ENCODE measurements at regions not wholly inside any gene's neighbourhood (a gene's known extent, or its start where the extent isn't known, plus 50 kb on each side); places are given as distances from the start of the nearest gene placed in this dataset.

DNA sequence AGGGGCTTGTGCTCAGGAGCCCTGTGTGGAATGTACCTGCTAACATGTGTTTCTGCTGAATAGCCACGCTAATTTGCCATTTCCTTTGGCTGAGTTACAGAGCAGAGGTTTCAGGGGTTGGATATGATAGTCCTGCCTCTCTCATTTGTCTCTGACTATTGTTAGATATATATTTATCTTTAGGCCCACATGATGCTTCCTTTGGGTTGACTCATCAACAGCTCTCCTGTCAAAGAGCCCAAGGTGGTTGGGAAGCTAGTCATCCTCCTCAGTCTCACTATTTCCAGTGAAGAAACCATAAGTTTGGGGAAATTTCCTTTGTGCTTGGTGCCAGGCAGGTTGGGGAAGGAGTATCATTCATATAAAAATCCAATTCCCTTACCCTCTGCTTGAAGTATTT, 1194.6 kb downstream of the ZPLD1 start:
- intact Hi-C loops (cut with DNase I), result no loop called here
- no peaks in the 10 kb centered on the region for H3K36me3 ChIP-seq
- no peaks in the 10 kb centered on the region for H3K27me3 ChIP-seq
- no peak for ATAC-seq
- H3K27ac ChIP-seq, result no peak overlapping the region
- no peaks in the 10 kb centered on the region for H3K9me3 ChIP-seq
- DNase-seq, result no peak
- TF ChIP-seq, protein P1, sequence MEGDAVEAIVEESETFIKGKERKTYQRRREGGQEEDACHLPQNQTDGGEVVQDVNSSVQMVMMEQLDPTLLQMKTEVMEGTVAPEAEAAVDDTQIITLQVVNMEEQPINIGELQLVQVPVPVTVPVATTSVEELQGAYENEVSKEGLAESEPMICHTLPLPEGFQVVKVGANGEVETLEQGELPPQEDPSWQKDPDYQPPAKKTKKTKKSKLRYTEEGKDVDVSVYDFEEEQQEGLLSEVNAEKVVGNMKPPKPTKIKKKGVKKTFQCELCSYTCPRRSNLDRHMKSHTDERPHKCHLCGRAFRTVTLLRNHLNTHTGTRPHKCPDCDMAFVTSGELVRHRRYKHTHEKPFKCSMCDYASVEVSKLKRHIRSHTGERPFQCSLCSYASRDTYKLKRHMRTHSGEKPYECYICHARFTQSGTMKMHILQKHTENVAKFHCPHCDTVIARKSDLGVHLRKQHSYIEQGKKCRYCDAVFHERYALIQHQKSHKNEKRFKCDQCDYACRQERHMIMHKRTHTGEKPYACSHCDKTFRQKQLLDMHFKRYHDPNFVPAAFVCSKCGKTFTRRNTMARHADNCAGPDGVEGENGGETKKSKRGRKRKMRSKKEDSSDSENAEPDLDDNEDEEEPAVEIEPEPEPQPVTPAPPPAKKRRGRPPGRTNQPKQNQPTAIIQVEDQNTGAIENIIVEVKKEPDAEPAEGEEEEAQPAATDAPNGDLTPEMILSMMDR (IDR thresholded peaks at IDR 0.05), result no peak
- no peak overlapping the region for H3K4me3 ChIP-seq
- H3K4me1 ChIP-seq, result no peaks in the 10 kb centered on the region

DNA sequence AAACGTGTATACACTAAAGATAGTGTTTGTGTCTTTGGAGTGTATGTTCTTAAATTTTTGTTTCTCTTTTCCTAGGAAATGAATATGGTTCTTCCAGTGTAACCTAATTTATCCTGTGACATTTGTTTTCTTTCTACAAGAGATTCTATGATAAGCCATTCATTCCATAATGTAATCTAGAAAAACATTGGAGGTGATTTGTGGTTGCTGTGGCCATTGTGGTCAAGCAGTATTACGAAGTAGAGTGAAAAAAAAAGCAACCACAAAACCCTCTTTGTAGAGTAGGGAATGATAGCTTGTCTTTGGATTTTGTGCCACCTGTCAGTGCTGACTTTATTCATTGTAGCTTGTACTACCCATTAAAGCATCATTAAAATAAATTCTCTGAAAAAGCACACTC, 1209.6 kb downstream of the ZPLD1 start:
- ATAC-seq (no peak), DNase-seq (no peak)
- Histone ChIP-seq H3K27ac (no peak overlapping the region), H3K4me1 (no peaks in the 10 kb centered on the region), H3K9me3 (no peaks in the 10 kb centered on the region), H3K27me3 (no peaks in the 10 kb centered on the region), H3K36me3 (no peaks in the 10 kb centered on the region), H3K4me3 (no peak overlapping the region)
- TF ChIP-seq, protein P1 (IDR thresholded peaks at IDR 0.05), result no peak
- intact Hi-C loops (cut with DNase I), result no loop called here

DNA sequence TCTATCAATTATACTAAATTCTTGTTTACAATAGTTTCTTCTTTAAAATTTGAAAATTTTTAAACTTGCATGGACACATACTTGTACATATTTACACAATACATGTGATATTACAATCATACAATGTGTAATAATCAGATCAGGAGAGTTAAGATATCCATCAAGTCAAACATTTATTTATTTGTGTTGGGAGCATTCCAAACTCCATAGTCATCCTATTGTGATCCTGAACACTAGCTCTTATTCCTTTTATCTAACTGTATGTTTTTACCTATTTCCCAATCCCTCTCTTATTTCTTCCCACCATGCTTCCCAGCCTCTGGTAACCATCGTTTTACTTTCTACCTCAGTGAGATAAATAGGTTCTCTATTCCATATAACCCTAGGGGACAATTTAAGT, 1219.2 kb downstream of the ZPLD1 start:
- no peak overlapping the region for H3K27ac ChIP-seq
- H3K36me3 ChIP-seq, result no peaks in the 10 kb centered on the region
- ATAC-seq (no peak), DNase-seq (no peak)
- TF ChIP-seq, protein P1 (IDR thresholded peaks at IDR 0.05), result no peak
- intact Hi-C loops (cut with DNase I), result no loop called here
- H3K27me3 ChIP-seq, result no peaks in the 10 kb centered on the region
- H3K4me1 ChIP-seq, result no peaks in the 10 kb centered on the region
- H3K4me3 ChIP-seq, result no peak overlapping the region
- no peaks in the 10 kb centered on the region for H3K9me3 ChIP-seq

DNA sequence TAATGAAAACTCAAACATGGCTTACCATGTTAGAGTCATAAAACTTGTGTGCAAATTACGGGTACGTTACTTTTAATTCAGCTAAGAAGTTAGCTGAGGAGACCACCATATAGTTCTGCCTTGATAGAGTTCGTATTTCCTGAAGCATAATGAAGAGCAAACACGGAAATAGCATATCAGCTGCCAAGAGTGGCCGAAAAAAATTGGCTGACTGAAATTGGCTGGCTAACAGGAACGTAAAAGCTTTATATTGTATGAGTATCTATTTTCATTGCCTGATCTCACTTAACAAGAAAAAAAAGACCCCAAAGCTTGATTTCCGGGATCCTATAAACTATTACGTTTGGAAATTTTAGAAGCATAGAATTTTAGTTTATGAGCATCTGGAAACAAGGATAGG, 1222.9 kb downstream of the ZPLD1 start:
- intact Hi-C loops (cut with DNase I), result no loop called here
- Histone ChIP-seq H3K4me1 (no peaks in the 10 kb centered on the region), H3K36me3 (no peaks in the 10 kb centered on the region), H3K4me3 (no peak overlapping the region), H3K9me3 (no peaks in the 10 kb centered on the region), H3K27me3 (no peaks in the 10 kb centered on the region), H3K27ac (no peak overlapping the region)
- ATAC-seq (no peak), DNase-seq (no peak)
- TF ChIP-seq, protein P1 (IDR thresholded peaks at IDR 0.05), result no peak

DNA sequence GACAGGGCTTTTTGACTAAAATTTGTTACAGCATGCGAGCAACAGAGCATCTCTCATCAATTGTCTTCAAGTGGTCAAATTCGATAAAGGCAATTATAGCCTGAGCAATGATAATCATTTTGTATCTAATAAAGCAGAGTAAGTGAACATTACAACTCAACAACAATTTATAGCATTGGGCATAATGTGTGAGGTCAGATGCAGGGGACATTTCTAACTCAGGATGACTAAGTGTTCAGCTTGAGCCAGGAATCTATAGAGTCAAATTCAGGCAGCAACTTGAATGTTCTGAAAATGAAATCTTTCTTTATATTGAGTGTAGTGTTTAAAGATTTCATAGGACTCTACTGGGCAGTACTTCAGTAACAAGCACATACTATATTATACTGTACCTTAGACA, 1226.0 kb downstream of the ZPLD1 start:
- TF ChIP-seq, protein P1 (IDR thresholded peaks at IDR 0.05), result no peak
- H3K36me3 ChIP-seq, result no peaks in the 10 kb centered on the region

DNA sequence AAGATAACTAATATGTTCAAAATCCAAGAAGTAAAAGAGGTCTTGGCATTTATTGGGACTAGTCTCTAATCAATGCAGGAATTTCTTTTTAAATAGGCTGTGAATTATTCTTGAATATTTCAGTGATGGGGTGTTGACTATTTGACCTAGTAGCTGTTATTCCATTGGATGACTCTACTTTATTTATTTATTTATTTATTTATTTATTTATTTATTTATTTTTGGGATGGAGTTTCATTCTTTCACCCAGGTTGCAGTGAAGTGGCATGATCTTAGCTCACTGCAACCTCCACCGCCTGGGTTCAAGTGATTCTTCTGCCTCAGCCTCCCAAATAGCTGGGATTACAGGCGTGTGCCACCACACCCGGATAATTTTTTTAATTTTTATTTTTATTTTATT, 1227.8 kb downstream of the ZPLD1 start:
- Histone ChIP-seq H3K4me1 (no peaks in the 10 kb centered on the region), H3K36me3 (no peaks in the 10 kb centered on the region), H3K9me3 (no peaks in the 10 kb centered on the region), H3K27ac (no peak overlapping the region), H3K27me3 (no peaks in the 10 kb centered on the region), H3K4me3 (no peak overlapping the region)
- DNase-seq (no peak), ATAC-seq (no peak)
- TF ChIP-seq, protein P1 (IDR thresholded peaks at IDR 0.05), result no peak
- intact Hi-C loops (cut with DNase I), result no loop called here

More for the DNA sequence above, 1226.0 kb downstream of the ZPLD1 start:
- H3K9me3 ChIP-seq, result no peaks in the 10 kb centered on the region
- no peak overlapping the region for H3K27ac ChIP-seq
- H3K4me1 ChIP-seq, result no peaks in the 10 kb centered on the region
- no peak for DNase-seq
- intact Hi-C loops (cut with DNase I), result no loop called here
- no peaks in the 10 kb centered on the region for H3K27me3 ChIP-seq
- no peak overlapping the region for H3K4me3 ChIP-seq
- no peak for ATAC-seq

Data from upper lobe of right lung (tissue), 1 donor.